ENCODE measurements at regions not wholly inside any gene's neighbourhood (a gene's known extent, or its start where the extent isn't known, plus 50 kb on each side); places are given as distances from the start of the nearest gene placed in this dataset.
"Not testable (repeated sequence)": the region's sequence is repeated elsewhere in the genome, so short reads cannot be mapped to it uniquely, and the experiment has no call there.

DNA sequence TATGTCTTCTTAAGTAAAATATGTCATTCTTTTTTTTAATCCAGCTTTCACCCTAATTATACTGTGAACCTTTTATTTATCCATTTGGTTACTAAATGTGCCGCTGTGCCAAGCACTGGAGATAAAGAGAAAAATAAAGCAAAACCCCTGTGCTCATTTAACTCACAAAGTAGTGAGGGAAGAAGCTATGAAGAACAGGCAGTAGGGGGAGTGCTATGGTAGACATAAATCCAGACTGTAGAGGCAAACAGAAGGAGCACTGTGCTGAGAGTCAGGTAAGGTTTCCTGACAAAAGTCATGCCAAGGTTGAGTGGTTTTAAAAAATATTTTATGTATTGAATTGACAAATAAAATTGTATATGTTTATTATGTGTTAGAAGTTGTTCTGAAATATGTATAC is 188.5 kb upstream of the SYT10 start:
- WGBS, 2 donors = 86 to 94% methylated on average over 1 of the region's 1 CpG
- H3K9me3 ChIP-seq = no peaks in the 10 kb centered on the region
- H3K27me3 ChIP-seq = peaks cover 0 to 4% (median 0%) of the 10 kb centered on the region in 7 donors
- TF ChIP-seq, protein P1, sequence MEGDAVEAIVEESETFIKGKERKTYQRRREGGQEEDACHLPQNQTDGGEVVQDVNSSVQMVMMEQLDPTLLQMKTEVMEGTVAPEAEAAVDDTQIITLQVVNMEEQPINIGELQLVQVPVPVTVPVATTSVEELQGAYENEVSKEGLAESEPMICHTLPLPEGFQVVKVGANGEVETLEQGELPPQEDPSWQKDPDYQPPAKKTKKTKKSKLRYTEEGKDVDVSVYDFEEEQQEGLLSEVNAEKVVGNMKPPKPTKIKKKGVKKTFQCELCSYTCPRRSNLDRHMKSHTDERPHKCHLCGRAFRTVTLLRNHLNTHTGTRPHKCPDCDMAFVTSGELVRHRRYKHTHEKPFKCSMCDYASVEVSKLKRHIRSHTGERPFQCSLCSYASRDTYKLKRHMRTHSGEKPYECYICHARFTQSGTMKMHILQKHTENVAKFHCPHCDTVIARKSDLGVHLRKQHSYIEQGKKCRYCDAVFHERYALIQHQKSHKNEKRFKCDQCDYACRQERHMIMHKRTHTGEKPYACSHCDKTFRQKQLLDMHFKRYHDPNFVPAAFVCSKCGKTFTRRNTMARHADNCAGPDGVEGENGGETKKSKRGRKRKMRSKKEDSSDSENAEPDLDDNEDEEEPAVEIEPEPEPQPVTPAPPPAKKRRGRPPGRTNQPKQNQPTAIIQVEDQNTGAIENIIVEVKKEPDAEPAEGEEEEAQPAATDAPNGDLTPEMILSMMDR (IDR thresholded peaks at IDR 0.05) = no peak
- intact Hi-C loops (cut with DNase I) = no loop called here
- no peak overlapping the region for H3K27ac ChIP-seq
- no peak for ATAC-seq
- no peak for DNase-seq
- H3K4me3 ChIP-seq = no peak overlapping the region
- no peaks in the 10 kb centered on the region for H3K36me3 ChIP-seq
- H3K4me1 ChIP-seq = no peaks in the 10 kb centered on the region

DNA sequence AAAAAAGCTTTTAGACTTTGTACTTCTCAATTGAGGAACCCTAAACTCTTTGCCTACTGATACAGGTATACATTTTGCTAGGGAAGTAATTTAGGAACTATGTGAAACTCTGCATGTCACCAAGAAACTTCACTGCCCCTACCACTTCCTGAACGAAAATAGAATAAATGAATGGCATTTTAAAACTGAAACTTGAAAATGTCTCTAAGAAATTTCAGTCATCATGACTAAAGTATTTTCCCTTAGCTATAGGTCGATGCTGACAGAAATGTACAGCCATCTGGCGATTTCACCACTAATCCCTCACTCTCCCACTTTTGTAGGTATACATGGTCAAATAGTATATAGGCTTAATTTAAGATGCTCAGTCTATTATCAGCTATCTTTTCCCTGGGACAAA is 194.9 kb upstream of the SYT10 start:
- no peaks in the 10 kb centered on the region for H3K9me3 ChIP-seq
- no peak for ATAC-seq
- H3K4me3 ChIP-seq = no peak overlapping the region
- H3K36me3 ChIP-seq = no peaks in the 10 kb centered on the region
- no peaks in the 10 kb centered on the region for H3K4me1 ChIP-seq
- no peak for DNase-seq
- H3K27ac ChIP-seq = no peak overlapping the region
- H3K27me3 ChIP-seq = no peaks in the 10 kb centered on the region
- TF ChIP-seq, protein P1 (IDR thresholded peaks at IDR 0.05) = no peak
- intact Hi-C loops (cut with DNase I) = no loop called here
- WGBS, 2 donors = 68 to 72% methylated on average over 3 of the region's 3 CpGs

DNA sequence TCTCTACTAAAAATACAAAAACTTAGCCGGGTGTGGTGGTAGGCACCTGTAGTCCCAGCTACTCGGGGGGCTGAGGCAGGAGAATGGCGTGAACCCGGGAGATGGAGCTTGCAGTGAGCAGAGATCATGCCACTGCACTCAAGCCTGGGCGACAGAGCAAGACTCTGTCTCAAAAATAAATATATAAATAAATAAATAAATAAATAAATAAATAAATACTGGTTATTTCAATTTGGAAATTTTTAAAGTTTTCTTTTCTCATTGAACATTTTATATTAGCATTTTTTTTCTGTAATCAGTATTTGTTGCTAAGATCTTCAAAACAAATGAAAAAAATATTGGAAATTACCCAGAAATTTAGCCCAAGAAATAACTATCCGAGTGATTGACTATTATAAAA is 197.3 kb upstream of the SYT10 start:
- H3K4me1 ChIP-seq; H3K27ac ChIP-seq; intact Hi-C loops (cut with DNase I); H3K9me3 ChIP-seq; H3K36me3 ChIP-seq; DNase-seq; ATAC-seq; H3K27me3 ChIP-seq; H3K4me3 ChIP-seq: not testable (repeated sequence)
- WGBS, 2 donors = 88 to 92% methylated on average over 6 of the region's 6 CpGs

DNA sequence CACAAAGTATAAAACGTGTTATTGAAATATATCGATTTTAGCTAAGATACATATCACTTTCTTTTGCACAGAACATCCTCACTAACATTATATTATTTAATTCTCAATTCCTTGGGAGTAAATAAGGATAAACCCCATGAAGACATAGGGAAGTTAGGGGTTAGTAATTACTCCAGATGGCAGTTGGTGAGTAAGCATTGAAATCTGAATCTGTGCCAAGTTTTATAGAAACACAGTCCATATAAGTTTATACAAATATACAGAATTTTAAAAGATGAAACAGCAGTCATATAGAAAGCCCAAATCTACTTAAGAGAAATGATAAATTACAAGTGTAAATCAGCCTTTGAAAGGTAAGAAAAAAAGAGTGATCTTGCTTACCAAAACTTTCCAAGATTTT is 200.4 kb upstream of the SYT10 start:
- Histone ChIP-seq H3K4me3 (no peak overlapping the region), H3K9me3 (no peaks in the 10 kb centered on the region), H3K27ac (no peak overlapping the region), H3K4me1 (no peaks in the 10 kb centered on the region), H3K36me3 (no peaks in the 10 kb centered on the region), H3K27me3 (no peaks in the 10 kb centered on the region)
- TF ChIP-seq, protein P1 (IDR thresholded peaks at IDR 0.05) = no peak
- intact Hi-C loops (cut with DNase I) = no loop called here
- DNase-seq (no peak), ATAC-seq (no peak)
- WGBS, 2 donors = 87 to 88% methylated on average over 2 of the region's 2 CpGs

DNA sequence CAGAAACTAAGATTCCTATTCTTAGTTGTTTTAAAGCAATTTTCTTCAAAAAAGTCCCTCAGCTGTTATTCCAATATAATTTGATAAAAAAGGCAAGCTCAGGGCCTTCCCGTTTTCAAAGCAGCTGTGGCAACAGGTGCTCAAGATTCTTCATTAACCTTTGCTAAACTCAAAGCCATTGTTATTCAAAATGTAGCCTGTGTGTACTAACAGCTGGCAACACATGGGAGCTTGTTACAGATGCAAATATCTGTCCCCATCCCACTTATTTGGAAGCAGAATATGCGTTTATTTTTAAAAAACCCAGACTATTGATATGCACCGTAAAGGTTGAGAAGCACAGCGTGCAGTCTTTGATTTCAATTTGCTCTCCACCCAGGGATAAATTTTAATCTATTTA is 210.4 kb upstream of the SYT10 start:
- Histone ChIP-seq H3K4me1 (no peaks in the 10 kb centered on the region), H3K4me3 (no peak overlapping the region), H3K36me3 (no peaks in the 10 kb centered on the region), H3K27me3 (no peaks in the 10 kb centered on the region), H3K27ac (no peak overlapping the region), H3K9me3 (peaks cover 0 to 15% (median 0%) of the 10 kb centered on the region in 11 donors)
- TF ChIP-seq, protein P1 (IDR thresholded peaks at IDR 0.05) = no peak
- intact Hi-C loops (cut with DNase I) = no loop called here
- ATAC-seq = no peak
- WGBS, 2 donors = 81 to 82% methylated on average over 4 of the region's 4 CpGs
- no peak for DNase-seq

Measured in heart right ventricle (tissue), 16 donors.